Stimulated activated CD4-positive, alpha-beta T cell treated with anti-CD3 and anti-CD28 coated beads, Interleukin-4, amount 100 ng/mL, for 48 hours (primary cell): ENCODE measurements at regions not wholly inside any gene's neighbourhood (a gene's known extent, or its start where the extent isn't known, plus 50 kb on each side); places are given as distances from the start of the nearest gene placed in this dataset.
"Not testable (repeated sequence)": the region's sequence is repeated elsewhere in the genome, so short reads cannot be mapped to it uniquely, and the experiment has no call there.

Source experiments
- DNase-seq, 2 donors: peaks; one replicate each; pipeline ENCODE4 v3.0.0-alpha.2; 2020; ENCODE audit warnings: low read depth in 2 of 2

- DNase-seq, result peak in 1 of 2 donors; percentile 10
Measured at GRCh38 chr18:14189858-14190257, 57.6 kb upstream of the ZNF519 start.

GRCh38 chr18:14188751-14189406 is 56.6 kb upstream of the ZNF519 start:
- DNase-seq, result not testable (repeated sequence)
